ENCODE measurements at regions not wholly inside any gene's neighbourhood (a gene's known extent, or its start where the extent isn't known, plus 50 kb on each side); places are given as distances from the start of the nearest gene placed in this dataset.
"Not testable (repeated sequence)": the region's sequence is repeated elsewhere in the genome, so short reads cannot be mapped to it uniquely, and the experiment has no call there.

DNA sequence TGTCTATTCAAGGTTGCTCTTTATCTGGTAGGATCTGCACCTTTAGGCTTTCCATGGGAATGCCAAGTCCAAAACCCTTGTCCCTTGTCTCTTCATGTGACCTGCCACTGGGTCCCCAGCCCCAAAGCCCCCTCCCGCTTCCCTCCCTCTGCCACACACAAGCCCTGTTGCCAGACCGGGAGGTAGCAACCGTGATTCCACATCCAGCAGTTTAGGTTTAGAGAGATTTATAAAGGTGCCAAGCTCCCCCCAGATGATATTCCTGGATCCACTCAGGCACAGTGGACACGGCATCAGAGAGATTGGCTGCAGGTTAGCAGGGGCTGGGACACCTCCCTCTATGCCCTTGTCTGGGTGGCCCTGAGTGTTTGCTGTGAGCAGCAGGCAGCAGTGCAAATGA lies 504.7 kb downstream of the CCDC171 start:
- no peak for DNase-seq

- no peak for DNase-seq
Measured at GRCh38 chr9:16058131-16058549, 505.3 kb downstream of the CCDC171 start.

DNA sequence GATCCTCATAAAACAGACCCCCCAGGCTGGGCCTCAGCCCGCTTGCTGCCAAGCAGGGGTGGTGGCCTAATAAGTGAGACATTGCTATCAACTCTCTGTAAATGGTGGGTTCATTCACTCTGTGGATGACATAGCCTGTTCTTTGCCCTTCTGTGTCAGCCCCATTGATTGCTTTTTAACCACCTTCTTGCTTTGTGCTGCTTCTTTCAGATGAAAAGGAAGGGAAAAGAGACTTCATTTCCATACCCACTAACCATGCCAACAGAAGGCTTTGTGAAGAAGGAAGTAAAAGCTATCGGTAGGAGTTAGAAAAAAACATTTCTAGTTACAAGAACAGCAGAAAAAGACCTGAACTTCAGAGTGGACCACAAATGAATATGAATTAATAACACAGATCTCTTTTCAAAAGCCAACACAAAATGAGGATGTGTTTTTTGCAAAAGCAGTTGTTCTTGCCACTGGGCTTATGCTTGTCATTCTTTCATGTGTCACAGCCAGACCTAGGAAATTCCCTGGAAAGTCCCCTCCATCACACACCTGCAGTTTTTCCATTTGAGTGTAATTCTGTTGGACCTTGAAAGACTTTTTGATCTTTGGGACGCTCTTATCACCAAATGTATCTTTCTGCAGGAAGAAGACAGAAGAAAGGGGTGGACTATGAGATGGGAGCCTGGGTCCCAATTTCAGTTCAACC lies 507.7 kb downstream of the CCDC171 start:
- no peak for DNase-seq

DNA sequence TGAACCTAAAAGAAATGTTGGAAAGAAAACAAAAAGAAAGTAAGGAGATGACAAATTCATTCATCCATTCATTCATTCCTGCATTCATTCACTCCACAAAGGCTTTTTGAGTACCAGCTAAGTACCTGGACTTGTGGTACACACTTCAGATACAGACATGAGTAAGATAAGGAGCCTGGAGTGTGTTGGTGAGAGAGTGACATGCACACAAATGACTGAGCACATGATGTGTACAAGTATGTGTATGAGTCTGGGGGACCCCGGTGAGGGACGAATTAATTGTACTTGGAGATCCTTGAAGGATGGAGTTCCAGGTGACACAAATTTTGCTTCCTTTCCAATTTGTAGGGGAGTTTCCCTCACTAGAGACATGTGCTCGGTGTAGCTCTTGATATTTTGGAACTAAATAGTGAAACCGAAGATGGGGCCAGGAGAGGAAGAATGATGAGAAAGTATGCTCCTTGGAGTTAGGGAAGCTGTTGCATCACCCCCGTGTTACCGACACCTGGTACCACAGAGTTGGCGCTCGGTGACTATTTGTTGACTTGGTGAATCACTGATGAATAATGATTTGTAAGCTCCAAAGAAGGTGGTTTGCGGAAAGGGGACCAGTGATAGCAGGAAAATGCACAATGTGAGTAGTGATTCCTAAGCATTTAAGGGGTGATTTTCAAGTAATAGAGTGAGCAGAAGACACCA lies 509.8 kb downstream of the CCDC171 start:
- DNase-seq: no peak

GRCh38 chr9:16063241-16063591 lies 510.4 kb downstream of the CCDC171 start:
- no peak for DNase-seq

- peak; percentile 59 for DNase-seq
Measured at GRCh38 chr9:16064771-16065170, 511.9 kb downstream of the CCDC171 start.

- DNase-seq: not testable (repeated sequence)
Measured at GRCh38 chr9:16066201-16066600, 513.4 kb downstream of the CCDC171 start.

DNA sequence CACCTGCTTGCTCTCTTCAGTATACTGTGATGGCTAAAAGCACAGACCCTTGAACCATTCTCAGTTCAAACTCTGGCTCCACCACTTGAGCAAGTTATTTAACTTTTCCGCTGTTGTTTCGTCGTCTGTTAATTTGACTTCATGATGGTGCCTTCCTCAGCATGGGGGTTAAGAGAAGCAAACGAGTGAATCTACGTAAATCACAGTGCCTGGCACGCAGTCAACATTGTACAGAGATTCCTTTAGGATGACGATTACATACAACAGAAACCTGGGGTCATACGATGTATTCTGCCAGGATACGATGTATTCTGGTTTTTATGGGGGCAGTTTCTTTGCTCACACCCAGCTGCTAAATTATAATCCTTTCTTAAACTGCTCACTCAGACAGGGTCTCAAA lies 515.6 kb downstream of the CCDC171 start:
- DNase-seq: no peak

DNA sequence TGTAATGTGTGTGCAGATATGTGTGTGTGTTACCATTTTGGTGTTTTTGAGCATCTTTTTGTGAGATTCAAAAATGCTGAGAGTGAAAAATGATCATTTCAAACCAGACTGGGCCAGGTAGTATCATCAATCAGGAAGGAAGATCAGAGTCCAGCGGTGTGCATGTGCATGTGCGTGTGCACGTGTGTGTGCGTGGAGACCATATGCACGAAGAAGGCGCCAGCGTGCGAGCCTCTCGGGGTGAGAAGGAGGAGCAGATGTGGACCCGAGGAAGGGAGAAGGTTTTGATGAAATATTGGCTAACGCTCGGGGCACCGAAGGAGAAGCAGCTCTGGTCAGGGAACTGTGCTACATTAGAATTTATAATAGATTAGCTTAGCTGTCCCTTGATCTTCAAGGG lies 516.4 kb downstream of the CCDC171 start:
- no peak for DNase-seq

DNA sequence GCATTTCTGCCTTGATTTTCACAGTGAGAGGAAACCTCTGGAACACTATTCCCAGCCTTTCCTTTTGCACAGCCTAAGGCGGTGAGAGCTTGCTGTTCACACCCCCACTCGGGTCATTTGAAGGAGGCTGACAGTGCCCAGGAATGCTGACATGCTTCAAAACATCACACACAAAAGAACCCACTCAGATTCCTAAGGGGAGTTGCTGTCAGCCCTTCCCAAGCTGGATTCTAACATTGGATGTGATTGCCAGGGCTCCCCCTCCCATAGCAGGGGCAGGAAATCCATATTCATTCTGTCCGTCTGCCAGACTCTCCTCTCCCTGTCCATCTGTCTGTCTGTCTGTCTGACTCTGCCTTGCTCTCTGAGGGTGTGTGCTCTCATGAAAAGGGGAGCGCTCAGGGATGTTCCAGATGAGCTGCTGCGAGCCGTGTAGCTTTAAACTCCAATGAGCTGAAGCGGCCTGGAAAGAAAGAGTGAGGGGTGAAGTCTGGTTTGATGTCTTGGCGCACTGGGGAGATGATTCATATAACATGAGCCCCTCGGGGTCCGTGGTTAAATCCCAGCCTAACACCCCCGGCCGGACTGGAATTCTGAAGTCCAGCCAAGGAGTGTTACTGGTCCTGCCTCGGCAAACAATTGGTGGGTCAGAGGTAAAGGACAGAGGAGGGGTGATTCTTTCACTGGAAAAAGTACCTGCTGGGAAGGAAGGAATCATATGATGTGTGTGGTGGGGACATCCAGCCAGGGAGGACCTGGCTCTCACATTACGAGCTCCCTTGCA lies 517.0 kb downstream of the CCDC171 start:
- no peak for DNase-seq

GRCh38 chr9:16070455-16071145 lies 517.8 kb downstream of the CCDC171 start:
- DNase-seq: no peak

GRCh38 chr9:16071400-16071799 lies 518.6 kb downstream of the CCDC171 start:
- no peak for DNase-seq

- DNase-seq: no peak
Measured at GRCh38 chr9:16074963-16075362, 522.1 kb downstream of the CCDC171 start.

- no peak for DNase-seq
Measured at GRCh38 chr9:16075696-16076095, 522.9 kb downstream of the CCDC171 start.

DNA sequence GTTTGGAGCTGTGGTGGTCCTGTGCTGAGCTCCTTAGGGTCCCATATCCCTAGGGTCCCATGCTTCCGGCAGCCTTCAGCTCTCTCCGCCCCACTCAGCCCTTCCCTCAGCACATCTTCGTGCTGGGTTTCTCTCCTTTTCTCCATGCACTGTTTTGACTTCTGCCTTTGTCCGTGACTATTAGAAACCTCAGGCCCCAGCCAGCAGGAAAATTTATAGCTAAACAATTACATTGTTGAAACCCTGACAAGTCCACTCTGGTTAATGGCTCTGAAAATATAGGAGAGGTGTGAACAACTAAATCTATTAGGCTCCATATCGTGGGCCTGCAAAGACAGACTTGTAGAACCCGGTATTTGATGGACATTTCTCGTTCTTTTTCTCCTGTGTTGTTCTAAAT lies 523.7 kb downstream of the CCDC171 start:
- no peak for DNase-seq

- DNase-seq: no peak
Measured at GRCh38 chr9:16082796-16083195, 530.0 kb downstream of the CCDC171 start.

GRCh38 chr9:16085167-16085726 lies 532.4 kb downstream of the CCDC171 start:
- no peak for DNase-seq

DNA sequence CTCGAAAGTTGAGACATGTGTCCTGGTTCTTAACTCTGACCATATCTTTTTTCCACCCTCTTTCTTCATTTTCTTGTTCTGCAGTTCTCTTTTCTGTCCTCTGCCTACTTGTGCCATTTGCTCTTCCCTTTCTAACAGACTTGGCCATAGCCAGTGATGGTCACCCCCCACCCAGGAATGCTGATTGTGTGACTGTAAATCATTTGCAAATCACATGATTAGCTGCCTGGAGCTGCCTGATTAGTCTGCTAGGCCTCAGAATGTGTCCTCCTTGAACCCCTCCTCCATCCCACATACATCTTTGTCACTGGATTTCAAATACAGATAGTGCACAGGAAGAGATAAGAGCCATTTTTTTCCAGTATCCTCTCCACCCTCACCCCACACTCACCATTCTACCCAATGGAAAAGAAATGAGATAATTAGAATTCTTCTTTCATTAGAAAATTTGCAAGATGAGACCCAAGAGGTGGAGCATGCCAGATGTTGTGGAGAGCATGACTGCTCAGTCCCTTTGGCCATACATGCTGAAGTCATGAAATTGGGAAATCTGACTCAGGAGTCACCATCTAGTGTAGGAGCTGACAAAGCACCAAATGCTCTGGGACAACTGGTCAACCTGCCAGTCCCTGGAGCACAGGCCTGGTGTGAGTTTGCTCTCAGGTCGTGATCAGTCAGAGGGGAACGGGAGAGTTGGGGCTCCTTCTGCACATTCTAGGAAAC lies 538.2 kb downstream of the CCDC171 start:
- DNase-seq: no peak

- no peak for DNase-seq
Measured at GRCh38 chr9:16092142-16093091, 539.6 kb downstream of the CCDC171 start.

GRCh38 chr9:16098306-16098705 lies 545.5 kb downstream of the CCDC171 start:
- DNase-seq: no peak
